Adrenal gland (tissue), 5 donors: ENCODE measurements at regions not wholly inside any gene's neighbourhood (a gene's known extent, or its start where the extent isn't known, plus 50 kb on each side); places are given as distances from the start of the nearest gene placed in this dataset.

ENCODE experiments used
- POLR2A ChIP-seq, 2 donors: fragments of 450-650 bp; IDR thresholded peaks; one replicate each; pipeline ENCODE4 v1.6.1; 2017; ENCODE audit warnings: antibody characterized with exemption in 2 of 2, mild to moderate bottlenecking in 2 of 2, moderate library complexity in 1 of 2
- TF ChIP-seq, protein P1 (sequence below), 6 experiments: fragments of 450-650 bp in 4 of 6; fragments of 200-600 bp in 2 of 6; sonication (generic) in 1 of 6; IDR thresholded peaks; 1 replicate in 5 of 6; 2 replicates in 1 of 6; pipeline versions ENCODE4 v1.5.1 to v1.8.0; 2016 to 2021; ENCODE audit warnings: antibody characterized with exemption in 6 of 6, mild to moderate bottlenecking in 2 of 6, moderate library complexity in 1 of 6
- donor health status: DM: no; HTN: no; CAD: no.

DNA sequence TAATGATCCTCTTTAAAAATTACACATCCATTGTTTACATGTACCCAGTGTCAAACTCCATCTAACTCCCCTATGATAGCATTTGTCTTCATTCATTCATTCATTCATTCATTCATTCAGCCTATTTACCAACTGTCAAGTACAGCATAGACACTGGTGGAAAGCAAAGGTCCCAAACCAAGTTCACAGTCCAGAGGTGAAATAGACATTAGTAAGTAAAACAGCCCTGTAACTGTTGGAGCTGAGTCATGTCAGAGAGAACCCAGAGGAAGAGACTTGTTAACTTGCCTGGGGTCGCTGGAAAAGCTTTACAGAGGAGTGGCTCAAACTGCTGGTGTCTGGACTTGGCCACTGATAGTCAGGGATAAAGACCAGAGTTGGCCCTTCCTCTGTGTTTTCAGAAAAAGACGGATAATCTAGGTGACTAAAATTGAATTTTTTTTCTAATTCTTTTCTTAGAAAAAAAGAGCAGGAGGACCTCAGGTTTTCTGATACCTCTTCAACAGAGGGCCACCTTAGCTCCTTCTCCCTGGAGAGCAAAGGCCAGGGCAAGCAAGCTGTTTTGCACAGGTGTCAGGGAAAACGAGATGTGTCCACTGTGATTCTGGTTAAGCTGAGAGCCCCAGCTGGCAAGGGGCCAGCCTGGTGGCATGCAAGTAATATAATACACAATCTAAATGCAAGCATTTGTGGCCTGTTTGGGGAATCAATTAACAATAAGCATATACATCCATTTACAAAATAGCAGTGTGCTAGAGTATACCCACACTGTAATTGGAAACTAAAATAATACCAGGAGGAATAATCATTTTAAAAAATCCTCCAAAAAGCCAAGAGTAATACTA, 96.7 kb upstream of the SLC14A2 start:
- no peak for TF ChIP-seq POLR2A (IDR thresholded peaks at IDR 0.05)
- TF ChIP-seq, protein P1, sequence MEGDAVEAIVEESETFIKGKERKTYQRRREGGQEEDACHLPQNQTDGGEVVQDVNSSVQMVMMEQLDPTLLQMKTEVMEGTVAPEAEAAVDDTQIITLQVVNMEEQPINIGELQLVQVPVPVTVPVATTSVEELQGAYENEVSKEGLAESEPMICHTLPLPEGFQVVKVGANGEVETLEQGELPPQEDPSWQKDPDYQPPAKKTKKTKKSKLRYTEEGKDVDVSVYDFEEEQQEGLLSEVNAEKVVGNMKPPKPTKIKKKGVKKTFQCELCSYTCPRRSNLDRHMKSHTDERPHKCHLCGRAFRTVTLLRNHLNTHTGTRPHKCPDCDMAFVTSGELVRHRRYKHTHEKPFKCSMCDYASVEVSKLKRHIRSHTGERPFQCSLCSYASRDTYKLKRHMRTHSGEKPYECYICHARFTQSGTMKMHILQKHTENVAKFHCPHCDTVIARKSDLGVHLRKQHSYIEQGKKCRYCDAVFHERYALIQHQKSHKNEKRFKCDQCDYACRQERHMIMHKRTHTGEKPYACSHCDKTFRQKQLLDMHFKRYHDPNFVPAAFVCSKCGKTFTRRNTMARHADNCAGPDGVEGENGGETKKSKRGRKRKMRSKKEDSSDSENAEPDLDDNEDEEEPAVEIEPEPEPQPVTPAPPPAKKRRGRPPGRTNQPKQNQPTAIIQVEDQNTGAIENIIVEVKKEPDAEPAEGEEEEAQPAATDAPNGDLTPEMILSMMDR (IDR thresholded peaks at IDR 0.05), result no peak
